CD8-positive, alpha-beta memory T cell (primary cell): ENCODE measurements at regions not wholly inside any gene's neighbourhood (a gene's known extent, or its start where the extent isn't known, plus 50 kb on each side); places are given as distances from the start of the nearest gene placed in this dataset.

ENCODE experiments used
- CTCF ChIA-PET: fragments of 350-600 bp; sonication (Branson Sonifier 250); formaldehyde crosslinking; loops from one replicate; lab custom pipeline; 2021; ENCODE audit warnings: antibody characterized with exemption; lab: Charles Lee
- POLR2A ChIA-PET: fragments of 350-600 bp; sonication (Branson Sonifier 250); formaldehyde crosslinking; loops from one replicate; lab custom pipeline; 2021; ENCODE audit warnings: antibody characterized with exemption; lab: Charles Lee
- DNase-seq, 5 donors: peaks; one replicate each; pipeline versions ENCODE4 v3.0.0 to v3.0.0-alpha.2; 2020 to 2022; ENCODE audit warnings: mixed read lengths in 1 of 5
- H3K27ac ChIP-seq: one replicate; pipeline ENCODE4 v1.7.0; 2013; ENCODE audit warnings: low read depth, mild to moderate bottlenecking, low read length, moderate library complexity
- H3K27me3 ChIP-seq: 2 replicates; pipeline ENCODE4 v1.7.0; 2013; ENCODE audit warnings: low read length, mild to moderate bottlenecking; ENCODE audit not compliant: insufficient read depth, poor library complexity, severe bottlenecking
- H3K36me3 ChIP-seq: 2 replicates; pipeline ENCODE4 v1.7.0; 2013; ENCODE audit warnings: mild to moderate bottlenecking, low read length, moderate library complexity; ENCODE audit not compliant: insufficient read depth
- H3K4me1 ChIP-seq: 2 replicates; pipeline ENCODE4 v1.7.0; 2013; ENCODE audit warnings: mild to moderate bottlenecking, low read length, moderate library complexity; ENCODE audit not compliant: insufficient read depth
- H3K4me3 ChIP-seq: 2 replicates; pipeline ENCODE4 v1.7.0; 2013; ENCODE audit warnings: mild to moderate bottlenecking, low read length
- H3K9me3 ChIP-seq: 2 replicates; pipeline ENCODE4 v1.7.0; 2013; ENCODE audit warnings: mild to moderate bottlenecking, low read length
- H3K27ac Mint-ChIP-seq, 8 donors: one replicate each; pipeline ENCODE4 v1.8.0; 2020 to 2021; ENCODE audit warnings: mixed read lengths in 8 of 8, mild to moderate bottlenecking in 6 of 8, inconsistent platforms in 3 of 8, moderate library complexity in 3 of 8
- H3K27me3 Mint-ChIP-seq, 2 donors: one replicate each; pipeline ENCODE4 v1.8.0; 2020 to 2021; ENCODE audit warnings: mixed read lengths in 2 of 2, mild to moderate bottlenecking in 1 of 2, moderate library complexity in 1 of 2
- H3K36me3 Mint-ChIP-seq, 3 donors: one replicate each; pipeline ENCODE4 v1.8.0; 2020 to 2021; ENCODE audit warnings: mixed read lengths in 3 of 3, inconsistent platforms in 1 of 3, mild to moderate bottlenecking in 1 of 3
- H3K4me1 Mint-ChIP-seq, 3 donors: one replicate each; pipeline ENCODE4 v1.8.0; 2020 to 2021; ENCODE audit warnings: mixed read lengths in 3 of 3, inconsistent platforms in 1 of 3, mild to moderate bottlenecking in 1 of 3
- H3K4me3 Mint-ChIP-seq, 7 donors: one replicate each; pipeline ENCODE4 v1.8.0; 2020 to 2021; ENCODE audit warnings: mixed read lengths in 7 of 7, mild to moderate bottlenecking in 6 of 7, moderate library complexity in 4 of 7, inconsistent platforms in 2 of 7
- H3K9me3 Mint-ChIP-seq, 5 donors: one replicate each; pipeline ENCODE4 v1.8.0; 2020 to 2022; ENCODE audit warnings: mixed read lengths in 5 of 5, mild to moderate bottlenecking in 3 of 5, moderate library complexity in 2 of 5, inconsistent platforms in 1 of 5

DNA sequence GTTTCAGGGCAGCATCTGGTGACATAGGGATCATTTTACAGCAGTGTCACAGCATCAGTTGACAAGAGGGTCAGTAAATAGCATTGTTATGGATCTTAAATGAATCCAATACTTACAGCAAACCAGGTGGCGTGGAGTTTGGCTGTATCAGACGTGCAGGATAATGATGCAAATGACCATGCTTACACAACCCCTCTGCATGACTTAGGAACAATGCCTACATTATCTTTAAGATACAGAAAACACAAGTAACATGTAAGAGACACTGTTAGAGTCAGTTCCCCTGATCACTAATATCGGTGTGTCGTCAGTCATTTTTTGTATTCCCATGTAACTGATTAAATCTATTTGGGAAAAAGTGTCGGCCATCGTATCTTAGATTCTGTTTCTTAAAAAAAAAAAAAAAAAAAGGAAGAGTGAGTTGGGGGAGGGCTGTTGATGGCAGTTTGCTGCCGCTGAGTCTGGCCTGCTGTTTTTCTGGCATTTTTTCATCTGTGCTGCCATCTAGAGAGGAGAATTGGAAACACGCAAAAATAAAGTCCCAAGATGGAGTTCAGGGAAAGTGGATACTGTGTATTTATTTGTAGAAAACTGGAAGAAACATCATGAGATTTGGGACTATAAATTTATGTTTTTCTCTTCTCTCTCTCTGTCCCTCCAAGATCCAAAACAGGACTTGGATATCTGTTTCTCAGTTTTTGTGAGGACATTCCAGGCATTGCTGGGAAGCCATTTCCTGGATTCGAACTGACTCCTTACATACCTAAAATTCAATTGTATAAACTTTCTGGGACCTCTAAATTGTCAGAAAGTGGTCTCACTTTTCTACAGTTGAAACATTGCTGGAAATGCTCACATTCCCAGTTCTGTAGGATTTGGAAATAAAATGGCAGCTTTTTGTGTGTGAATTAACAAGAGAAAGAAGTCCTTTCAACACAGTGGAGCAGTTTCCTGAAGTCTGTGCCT is 60.3 kb upstream of the AGPS start:
- Histone ChIP-seq H3K4me3 (no peak overlapping the region), H3K4me1 (peaks cover 23% of the 10 kb centered on the region), H3K36me3 (no peaks in the 10 kb centered on the region), H3K9me3 (no peaks in the 10 kb centered on the region), H3K27ac (no peak overlapping the region), H3K27me3 (no peaks in the 10 kb centered on the region)
- Mint-ChIP-seq H3K27me3 (no peaks in the 10 kb centered on the region), H3K36me3 (peaks cover 0 to 5% (median 0%) of the 10 kb centered on the region in 3 donors), H3K4me1 (peaks cover 3 to 5% (median 4%) of the 10 kb centered on the region in 3 donors), H3K9me3 (no peaks in the 10 kb centered on the region), H3K27ac (no peak overlapping the region), H3K4me3 (peak overlapping the region in 1 of 7 donors; percentile 23)
- peak in 3 of 5 donors; percentile 1 to 63 (median 37) for DNase-seq
- CTCF ChIA-PET = interaction anchor here (0.8 to 5.6 kb wide), 8 partner anchors 68 to 392 kb away, joined by 3 to 103 read pairs (median 12); partner anchors contain the start of gene NFE2L2
- POLR2A ChIA-PET = no interaction called here

DNA sequence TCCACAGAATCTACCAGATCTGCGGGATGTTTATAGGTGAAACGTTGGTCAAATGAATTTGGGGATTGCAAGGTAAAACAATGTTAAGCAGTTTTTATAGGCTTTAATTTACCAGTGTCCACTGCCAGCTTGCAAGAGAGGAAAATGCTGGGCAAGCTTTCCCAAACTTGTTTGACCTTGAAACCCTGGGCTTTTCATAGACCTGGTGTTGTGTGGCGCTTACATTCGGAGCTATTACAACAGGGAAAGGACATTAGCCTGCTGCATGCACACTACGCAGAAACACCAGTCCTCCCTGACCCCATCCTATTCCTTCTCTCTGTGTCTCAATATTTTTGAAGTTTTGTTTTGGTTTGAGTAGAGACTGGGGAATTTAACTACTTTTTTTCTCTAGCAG is 59.6 kb upstream of the AGPS start:
- H3K4me3 ChIP-seq = no peak overlapping the region
- Mint-ChIP-seq H3K27me3 (no peaks in the 10 kb centered on the region), H3K9me3 (no peaks in the 10 kb centered on the region), H3K27ac (no peak overlapping the region), H3K4me1 (peaks cover 3 to 5% (median 4%) of the 10 kb centered on the region in 3 donors), H3K4me3 (no peak overlapping the region), H3K36me3 (peaks cover 0 to 8% (median 2%) of the 10 kb centered on the region in 3 donors)
- no peaks in the 10 kb centered on the region for H3K27me3 ChIP-seq
- H3K9me3 ChIP-seq = no peaks in the 10 kb centered on the region
- no peak for DNase-seq
- ChIA-PET CTCF (interaction anchor here (0.8 to 5.6 kb wide), 7 partner anchors 69 to 392 kb away, joined by 3 to 103 read pairs (median 6); partner anchors contain the start of gene NFE2L2), POLR2A (no interaction called here)
- H3K27ac ChIP-seq = no peak overlapping the region
- no peaks in the 10 kb centered on the region for H3K36me3 ChIP-seq
- peaks cover 17% of the 10 kb centered on the region for H3K4me1 ChIP-seq

DNA sequence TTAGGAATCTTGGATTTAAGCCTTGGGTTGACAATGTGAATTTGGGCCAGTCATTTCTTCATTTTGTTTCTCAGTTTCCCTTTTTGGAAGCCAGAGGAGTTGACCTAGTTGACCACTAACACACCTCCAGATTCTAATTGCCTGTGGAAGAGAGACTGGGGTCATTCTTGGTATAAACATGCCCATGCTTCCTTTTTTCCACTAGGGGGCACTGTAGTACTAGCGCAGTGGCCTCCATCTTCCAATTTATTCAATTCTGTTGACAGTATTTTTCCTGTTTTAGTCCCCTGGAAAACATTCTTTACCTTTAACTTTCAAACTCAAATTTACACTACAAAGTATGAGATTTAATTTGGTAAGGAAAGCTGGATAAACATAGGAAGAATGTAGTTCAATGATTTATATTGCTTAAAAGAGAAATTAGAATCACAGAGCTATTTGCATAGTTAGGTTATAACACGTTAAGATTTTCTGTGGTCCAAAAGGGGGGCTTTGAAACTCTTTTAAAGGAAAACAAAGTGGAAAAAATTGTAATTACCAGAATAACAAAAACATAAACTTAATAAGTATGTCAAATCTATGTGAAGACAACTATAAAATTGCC is 57.5 kb upstream of the AGPS start:
- Histone ChIP-seq H3K9me3 (no peaks in the 10 kb centered on the region), H3K27ac (no peak overlapping the region), H3K36me3 (no peaks in the 10 kb centered on the region), H3K4me3 (no peak overlapping the region), H3K27me3 (no peaks in the 10 kb centered on the region), H3K4me1 (peaks cover 6% of the 10 kb centered on the region)
- H3K36me3 Mint-ChIP-seq = peaks cover 0 to 6% (median 4%) of the 10 kb centered on the region in 3 donors
- CTCF ChIA-PET = interaction anchor here (0.7 to 5.6 kb wide), 10 partner anchors 15 to 431 kb away, joined by 3 to 103 read pairs (median 4); partner anchors contain the start of gene NFE2L2
- no peaks in the 10 kb centered on the region for H3K27me3 Mint-ChIP-seq
- peak in 3 of 5 donors; percentile 42 to 54 (median 49) for DNase-seq
- H3K4me1 Mint-ChIP-seq = peaks cover 3 to 5% (median 4%) of the 10 kb centered on the region in 3 donors
- no peak overlapping the region for H3K4me3 Mint-ChIP-seq
- H3K27ac Mint-ChIP-seq = peak overlapping the region in 1 of 8 donors; percentile 24
- POLR2A ChIA-PET = interaction anchor here (0.7 kb wide), 1 partner anchor 217 kb away, joined by 3 read pairs; no protein-coding TSS in a partner anchor
- H3K9me3 Mint-ChIP-seq = no peaks in the 10 kb centered on the region

DNA sequence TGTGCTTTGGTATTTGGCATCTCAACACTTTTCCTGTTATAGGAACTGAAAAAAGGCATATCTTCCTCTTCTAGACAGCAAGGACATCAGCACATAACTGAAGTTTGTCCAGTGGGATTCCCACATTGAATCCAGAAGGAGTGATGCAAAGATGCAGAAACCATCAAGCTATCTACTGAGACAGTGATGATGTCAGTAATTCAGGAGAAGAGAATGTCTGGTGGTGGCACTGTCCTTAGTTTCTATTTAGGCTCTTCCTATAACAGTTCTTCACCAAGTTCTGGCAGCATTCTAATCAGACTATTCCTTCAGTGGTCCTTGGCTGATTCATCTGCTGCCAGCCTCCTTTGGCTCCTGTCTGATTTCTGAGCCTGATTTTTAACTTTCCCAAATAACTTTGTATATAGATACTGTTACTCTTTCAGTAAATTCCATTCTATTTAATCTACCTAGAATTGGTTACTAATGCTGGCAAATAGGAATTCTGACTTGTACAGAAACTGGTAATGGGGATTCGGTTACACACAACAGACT is 56.6 kb upstream of the AGPS start:
- Mint-ChIP-seq H3K36me3 (peaks cover 0 to 6% (median 4%) of the 10 kb centered on the region in 3 donors), H3K27me3 (no peaks in the 10 kb centered on the region), H3K4me1 (peaks cover 3 to 5% (median 4%) of the 10 kb centered on the region in 3 donors), H3K4me3 (no peak overlapping the region), H3K27ac (no peak overlapping the region), H3K9me3 (no peaks in the 10 kb centered on the region)
- peaks cover 6% of the 10 kb centered on the region for H3K4me1 ChIP-seq
- DNase-seq = no peak
- CTCF ChIA-PET = interaction anchor here (0.9 to 5.6 kb wide), 11 partner anchors 14 to 427 kb away, joined by 3 to 103 read pairs (median 4); partner anchors contain the start of genes AGPS and NFE2L2
- no peaks in the 10 kb centered on the region for H3K27me3 ChIP-seq
- no peaks in the 10 kb centered on the region for H3K9me3 ChIP-seq
- no peak overlapping the region for H3K4me3 ChIP-seq
- POLR2A ChIA-PET = no interaction called here
- H3K36me3 ChIP-seq = no peaks in the 10 kb centered on the region
- H3K27ac ChIP-seq = no peak overlapping the region

DNA sequence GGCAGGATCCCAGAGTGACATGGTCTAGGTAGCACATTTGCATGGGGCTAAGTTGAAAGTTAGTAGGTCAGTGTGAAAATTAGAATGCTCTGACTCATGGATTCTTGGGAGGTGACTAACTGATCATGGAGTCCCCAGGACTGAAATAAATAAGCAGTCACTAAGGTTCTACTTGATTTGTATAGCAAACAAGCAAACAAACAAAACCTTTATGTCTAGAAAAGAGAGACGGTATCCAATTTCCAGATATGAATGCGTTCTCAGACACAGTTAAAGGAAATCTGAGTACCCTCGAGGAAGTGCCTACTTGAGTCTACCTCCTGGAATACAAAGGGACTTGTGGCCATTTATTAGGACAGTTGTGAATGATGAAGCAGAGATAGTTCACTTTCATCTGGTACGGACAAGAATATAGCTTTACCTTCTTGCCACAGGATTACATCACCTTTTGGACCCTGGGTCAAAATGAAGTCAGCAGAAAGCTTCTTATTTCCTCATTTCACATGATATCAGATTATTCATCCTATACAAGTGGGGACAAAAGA is 54.3 kb upstream of the AGPS start:
- Histone ChIP-seq H3K4me3 (no peak overlapping the region), H3K4me1 (no peaks in the 10 kb centered on the region), H3K27ac (no peak overlapping the region), H3K27me3 (no peaks in the 10 kb centered on the region), H3K36me3 (no peaks in the 10 kb centered on the region), H3K9me3 (no peaks in the 10 kb centered on the region)
- no peaks in the 10 kb centered on the region for H3K9me3 Mint-ChIP-seq
- no peak overlapping the region for H3K27ac Mint-ChIP-seq
- H3K36me3 Mint-ChIP-seq = peaks cover 0 to 6% (median 4%) of the 10 kb centered on the region in 3 donors
- H3K4me1 Mint-ChIP-seq = no peaks in the 10 kb centered on the region
- CTCF ChIA-PET = interaction anchor here (1.2 to 2.8 kb wide), 3 partner anchors 42 to 174 kb away, joined by 3 to 11 read pairs (median 4); no protein-coding TSS in a partner anchor
- no peak for DNase-seq
- POLR2A ChIA-PET = no interaction called here
- no peaks in the 10 kb centered on the region for H3K27me3 Mint-ChIP-seq
- H3K4me3 Mint-ChIP-seq = no peak overlapping the region

DNA sequence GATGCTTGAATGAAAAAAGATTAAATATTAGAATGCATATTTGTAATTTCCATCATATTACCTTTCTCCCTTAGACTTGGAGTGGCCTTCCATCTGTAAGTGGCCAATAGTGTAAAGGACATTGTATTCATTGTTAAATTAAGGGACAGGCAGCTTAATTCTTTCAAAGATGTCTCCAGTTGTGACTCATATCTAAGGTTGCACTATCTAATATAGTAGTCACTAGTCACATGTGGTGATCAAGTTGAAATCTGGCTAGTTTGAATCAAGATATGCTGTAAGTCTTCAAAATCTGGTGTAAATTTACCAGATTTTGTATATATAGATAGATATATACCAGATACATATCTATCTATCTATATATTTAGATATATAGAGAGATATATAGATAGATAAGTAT is 52.4 kb upstream of the AGPS start:
- Mint-ChIP-seq H3K27ac (no peak overlapping the region), H3K4me3 (no peak overlapping the region), H3K4me1 (no peaks in the 10 kb centered on the region), H3K9me3 (no peaks in the 10 kb centered on the region), H3K36me3 (peaks cover 0 to 6% (median 4%) of the 10 kb centered on the region in 3 donors), H3K27me3 (no peaks in the 10 kb centered on the region)
- no peaks in the 10 kb centered on the region for H3K4me1 ChIP-seq
- no peaks in the 10 kb centered on the region for H3K36me3 ChIP-seq
- H3K9me3 ChIP-seq = no peaks in the 10 kb centered on the region
- no peaks in the 10 kb centered on the region for H3K27me3 ChIP-seq
- no peak overlapping the region for H3K4me3 ChIP-seq
- ChIA-PET CTCF (interaction anchor here (2.8 kb wide), 1 partner anchor 176 kb away, joined by 11 read pairs; no protein-coding TSS in a partner anchor), POLR2A (no interaction called here)
- no peak overlapping the region for H3K27ac ChIP-seq
- no peak for DNase-seq

DNA sequence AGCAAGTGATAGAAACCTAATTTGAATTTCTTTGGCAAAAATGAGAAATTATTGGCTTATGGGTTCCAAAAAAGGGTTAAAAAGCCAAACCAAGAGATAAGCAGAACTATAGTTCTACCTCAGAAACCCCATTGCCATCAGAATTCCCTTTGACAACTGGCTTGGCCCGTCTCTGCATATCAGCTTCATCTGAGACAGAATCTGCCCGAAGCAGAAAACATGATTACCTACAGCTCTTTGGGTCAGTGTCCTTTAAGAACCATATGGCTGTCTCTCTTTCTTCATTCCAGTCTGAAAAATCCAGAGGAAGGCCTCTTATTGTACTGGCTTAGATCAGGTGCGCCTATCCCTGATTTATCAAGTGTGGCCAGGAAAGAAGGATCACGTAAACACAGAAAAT is 49.8 kb upstream of the AGPS start:
- POLR2A ChIA-PET = no interaction called here
- H3K4me1 ChIP-seq = no peaks in the 10 kb centered on the region

More for the DNA sequence above, 49.8 kb upstream of the AGPS start:
- Histone ChIP-seq H3K9me3 (no peaks in the 10 kb centered on the region), H3K27ac (no peak overlapping the region), H3K27me3 (no peaks in the 10 kb centered on the region), H3K36me3 (no peaks in the 10 kb centered on the region), H3K4me3 (no peak overlapping the region)
- peaks cover 0 to 4% (median 2%) of the 10 kb centered on the region in 3 donors for H3K36me3 Mint-ChIP-seq
- H3K27ac Mint-ChIP-seq = peak overlapping the region in 1 of 8 donors; percentile 27
- no peaks in the 10 kb centered on the region for H3K9me3 Mint-ChIP-seq
- CTCF ChIA-PET = interaction anchor here (1.6 kb wide), 1 partner anchor 178 kb away, joined by 3 read pairs; no protein-coding TSS in a partner anchor
- DNase-seq = no peak
- no peaks in the 10 kb centered on the region for H3K4me1 Mint-ChIP-seq
- H3K4me3 Mint-ChIP-seq = no peak overlapping the region
- no peaks in the 10 kb centered on the region for H3K27me3 Mint-ChIP-seq
